ENCODE measurements at regions not wholly inside any gene's neighbourhood (a gene's known extent, or its start where the extent isn't known, plus 50 kb on each side); places are given as distances from the start of the nearest gene placed in this dataset.

DNA sequence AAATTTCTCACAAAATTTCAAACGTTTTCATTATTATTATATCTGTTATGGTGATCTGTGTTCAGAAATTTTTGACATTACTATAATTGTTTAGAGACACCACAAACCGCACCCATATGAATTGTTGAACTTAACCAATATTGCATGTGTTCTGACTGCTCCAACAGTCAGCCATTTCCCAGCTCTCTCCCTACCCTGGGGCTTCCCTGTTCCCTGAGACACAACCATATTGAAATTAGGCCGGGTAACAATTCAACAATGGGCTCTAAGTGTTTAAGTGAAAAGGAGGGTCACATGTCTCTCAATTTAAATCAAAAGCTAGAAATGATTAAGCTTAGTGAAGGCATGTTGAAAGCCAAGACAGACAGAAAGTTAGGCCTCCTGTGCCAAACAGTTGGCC, 424.0 kb downstream of the DSC3 start:
- TF ChIP-seq GATA2 (IDR thresholded peaks at IDR 0.05; ENCODE audit: low read depth, low read length) = no peak
- TF ChIP-seq GATA3 (IDR thresholded peaks at IDR 0.05; ENCODE audit: low read depth, low read length) = no peak

Measured in SH-SY5Y (cell line).